CD4-positive, alpha-beta memory T cell (primary cell): ENCODE measurements at regions not wholly inside any gene's neighbourhood (a gene's known extent, or its start where the extent isn't known, plus 50 kb on each side); places are given as distances from the start of the nearest gene placed in this dataset.
"Not testable (repeated sequence)": the region's sequence is repeated elsewhere in the genome, so short reads cannot be mapped to it uniquely, and the experiment has no call there.

Experiments
- CTCF ChIA-PET: fragments of 350-600 bp; sonication (Branson Sonifier 250); formaldehyde crosslinking; loops from one replicate; lab custom pipeline; 2021; ENCODE audit warnings: inconsistent platforms; ENCODE audit not compliant: partially characterized antibody; lab: Charles Lee
- POLR2A ChIA-PET: fragments of 350-600 bp; sonication (Branson Sonifier 250); formaldehyde crosslinking; loops from one replicate; lab custom pipeline; 2021; ENCODE audit not compliant: partially characterized antibody; lab: Charles Lee
- DNase-seq, 5 donors: peaks; one replicate each; pipeline versions ENCODE4 v3.0.0 to v3.0.0-alpha.2; 2020 to 2022; ENCODE audit warnings: mixed read lengths in 1 of 5
- H3K27ac ChIP-seq: one replicate; pipeline ENCODE4 v1.7.0; 2013; ENCODE audit warnings: low read depth, low read length
- H3K27me3 ChIP-seq: 2 replicates; pipeline ENCODE4 v1.7.0; 2013; ENCODE audit warnings: mild to moderate bottlenecking, low read length, moderate library complexity; ENCODE audit not compliant: insufficient read depth
- H3K36me3 ChIP-seq: 2 replicates; pipeline ENCODE4 v1.7.0; 2013; ENCODE audit warnings: mild to moderate bottlenecking, low read length, moderate library complexity; ENCODE audit not compliant: insufficient read depth
- H3K4me1 ChIP-seq: 2 replicates; pipeline ENCODE4 v1.7.0; 2013; ENCODE audit warnings: mild to moderate bottlenecking, low read length, moderate library complexity; ENCODE audit not compliant: insufficient read depth
- H3K4me3 ChIP-seq, 2 donors: one replicate each; pipeline ENCODE4 v1.7.0; 2013; ENCODE audit warnings: low read length in 2 of 2, mild to moderate bottlenecking in 1 of 2
- H3K9me3 ChIP-seq, 2 donors: one replicate each; pipeline ENCODE4 v1.7.0; 2013; ENCODE audit warnings: low read length in 2 of 2, control low read depth in 1 of 2; ENCODE audit not compliant: control insufficient read depth in 1 of 2
- H3K27ac Mint-ChIP-seq, 7 donors: one replicate each; pipeline ENCODE4 v1.8.0; 2020 to 2021; ENCODE audit warnings: mixed read lengths in 7 of 7, mild to moderate bottlenecking in 6 of 7, inconsistent platforms in 3 of 7, moderate library complexity in 3 of 7
- H3K27me3 Mint-ChIP-seq, 2 donors: one replicate each; pipeline ENCODE4 v1.8.0; 2020 to 2021; ENCODE audit warnings: mixed read lengths in 2 of 2
- H3K36me3 Mint-ChIP-seq, 2 donors: one replicate each; pipeline ENCODE4 v1.8.0; 2020 to 2021; ENCODE audit warnings: mixed read lengths in 2 of 2, inconsistent platforms in 1 of 2, mild to moderate bottlenecking in 1 of 2
- H3K4me1 Mint-ChIP-seq, 4 donors: one replicate each; pipeline ENCODE4 v1.8.0; 2020 to 2021; ENCODE audit warnings: mixed read lengths in 4 of 4, mild to moderate bottlenecking in 1 of 4
- H3K4me3 Mint-ChIP-seq, 8 donors: one replicate each; pipeline ENCODE4 v1.8.0; 2020 to 2021; ENCODE audit warnings: mixed read lengths in 8 of 8, mild to moderate bottlenecking in 7 of 8, moderate library complexity in 6 of 8, inconsistent platforms in 3 of 8
- H3K9me3 Mint-ChIP-seq, 8 donors: one replicate each; pipeline ENCODE4 v1.8.0; 2020 to 2021; ENCODE audit warnings: mixed read lengths in 8 of 8, mild to moderate bottlenecking in 5 of 8, inconsistent platforms in 3 of 8, moderate library complexity in 1 of 8
- intact Hi-C: fragments of 100-400 bp; cut with micrococcal nuclease; formaldehyde crosslinking; loops from one replicate; pipeline ENCODE4 v1.15.1; 2023

GRCh38 chr15:69708436-69709122 lies 256.0 kb downstream of the RPLP1 start:
- ChIA-PET CTCF (interaction anchor here (1.3 kb wide), 1 partner anchor 16 kb away, joined by 4 read pairs; no protein-coding TSS in a partner anchor), POLR2A (interaction anchor here (0.8 kb wide), 1 partner anchor 15 kb away, joined by 4 read pairs; no protein-coding TSS in a partner anchor)
- H3K9me3 ChIP-seq, H3K27me3 Mint-ChIP-seq, H3K27me3 ChIP-seq, DNase-seq, H3K4me3 ChIP-seq, H3K4me3 Mint-ChIP-seq, H3K36me3 ChIP-seq, H3K27ac ChIP-seq, intact Hi-C loops, H3K36me3 Mint-ChIP-seq: not testable (repeated sequence)
- peaks cover 13 to 30% (median 19%) of the 10 kb centered on the region in 4 donors for H3K4me1 Mint-ChIP-seq
- H3K27ac Mint-ChIP-seq: peak overlapping the region in 1 of 7 donors; percentile 24
- H3K9me3 Mint-ChIP-seq: peaks cover 0 to 27% (median 17%) of the 10 kb centered on the region in 8 donors
- peaks cover 23% of the 10 kb centered on the region for H3K4me1 ChIP-seq

GRCh38 chr15:69712991-69713390 lies 260.4 kb downstream of the RPLP1 start:
- H3K27ac ChIP-seq: no peak overlapping the region
- H3K36me3 Mint-ChIP-seq: peaks cover 3 to 5% of the 10 kb centered on the region in 2 donors
- H3K27ac Mint-ChIP-seq: peak overlapping the region; percentile 81 to 95 (median 90)
- ChIA-PET POLR2A (interaction anchor here (0.7 to 6.5 kb wide), 12 partner anchors 8 to 780 kb away, joined by 3 to 89 read pairs (median 8); partner anchors contain the start of genes RPLP1 and TLE3), CTCF (interaction anchor here (1.2 to 1.6 kb wide), 3 partner anchors 10 to 32 kb away, joined by 3 to 6 read pairs (median 3); no protein-coding TSS in a partner anchor)
- no peaks in the 10 kb centered on the region for H3K27me3 Mint-ChIP-seq
- DNase-seq: no peak
- H3K4me3 Mint-ChIP-seq: peak overlapping the region in 1 of 8 donors; percentile 61
- no peaks in the 10 kb centered on the region for H3K9me3 ChIP-seq
- H3K27me3 ChIP-seq: no peaks in the 10 kb centered on the region
- H3K36me3 ChIP-seq: no peaks in the 10 kb centered on the region
- intact Hi-C loops: loop anchor here (5.0 kb wide), 2 partner anchors 46 to 136 kb away; no protein-coding TSS in a partner anchor
- H3K4me3 ChIP-seq: no peak overlapping the region
- H3K9me3 Mint-ChIP-seq: peaks cover 0 to 22% (median 16%) of the 10 kb centered on the region in 8 donors
- H3K4me1 ChIP-seq: peaks cover 63% of the 10 kb centered on the region
- peaks cover 45 to 68% (median 56%) of the 10 kb centered on the region in 4 donors for H3K4me1 Mint-ChIP-seq

GRCh38 chr15:69713726-69714559 lies 261.3 kb downstream of the RPLP1 start:
- H3K4me1 ChIP-seq: peaks cover 73% of the 10 kb centered on the region
- H3K27ac Mint-ChIP-seq: peak overlapping the region; percentile 81 to 95 (median 90)
- H3K9me3 Mint-ChIP-seq: peaks cover 0 to 13% (median 6%) of the 10 kb centered on the region in 8 donors
- peak overlapping the region; percentile 54 to 88 (median 73) for H3K4me3 Mint-ChIP-seq
- no peak overlapping the region for H3K4me3 ChIP-seq
- H3K36me3 Mint-ChIP-seq: peaks cover 0 to 3% of the 10 kb centered on the region in 2 donors
- DNase-seq: peak; percentile 80 to 92 (median 85)
- no peaks in the 10 kb centered on the region for H3K9me3 ChIP-seq
- no peaks in the 10 kb centered on the region for H3K27me3 Mint-ChIP-seq
- peaks cover 47 to 76% (median 64%) of the 10 kb centered on the region in 4 donors for H3K4me1 Mint-ChIP-seq
- intact Hi-C loops: loop anchor here (1.0 to 5.0 kb wide), 5 partner anchors 45 to 385 kb away; no protein-coding TSS in a partner anchor
- H3K27ac ChIP-seq: peak overlapping the region; percentile 11
- no peaks in the 10 kb centered on the region for H3K27me3 ChIP-seq
- POLR2A ChIA-PET: interaction anchor here (0.8 to 6.5 kb wide), 18 partner anchors 9 to 779 kb away, joined by 3 to 89 read pairs (median 7); partner anchors contain the start of genes RPLP1 and TLE3
- CTCF ChIA-PET: interaction anchor here (0.6 to 1.7 kb wide), 15 partner anchors 9 to 778 kb away, joined by 3 to 13 read pairs (median 4); partner anchors contain the start of gene TLE3
- H3K36me3 ChIP-seq: no peaks in the 10 kb centered on the region

GRCh38 chr15:69715210-69715609 lies 262.6 kb downstream of the RPLP1 start:
- intact Hi-C loops: loop anchor here (2.0 kb wide), 1 partner anchor 384 kb away; no protein-coding TSS in a partner anchor
- Histone ChIP-seq H3K4me3 (no peak overlapping the region), H3K9me3 (no peaks in the 10 kb centered on the region), H3K27ac (no peak overlapping the region), H3K36me3 (no peaks in the 10 kb centered on the region), H3K27me3 (no peaks in the 10 kb centered on the region), H3K4me1 (peaks cover 86% of the 10 kb centered on the region)
- H3K4me3 Mint-ChIP-seq: peak overlapping the region in 3 of 8 donors; percentile 33 to 88 (median 61)
- peak overlapping the region; percentile 50 to 95 (median 86) for H3K27ac Mint-ChIP-seq
- no peak for DNase-seq
- no peaks in the 10 kb centered on the region for H3K27me3 Mint-ChIP-seq
- H3K9me3 Mint-ChIP-seq: peaks cover 0 to 4% (median 0%) of the 10 kb centered on the region in 8 donors
- H3K36me3 Mint-ChIP-seq: no peaks in the 10 kb centered on the region
- ChIA-PET CTCF (interaction anchor here (1.7 kb wide), 2 partner anchors 11 to 13 kb away, joined by 4 to 13 read pairs; no protein-coding TSS in a partner anchor), POLR2A (interaction anchor here (2.1 to 6.5 kb wide), 5 partner anchors 10 to 383 kb away, joined by 9 to 89 read pairs (median 18); partner anchors contain the start of gene TLE3)
- peaks cover 60 to 89% (median 76%) of the 10 kb centered on the region in 4 donors for H3K4me1 Mint-ChIP-seq

- Mint-ChIP-seq H3K4me3 (peak overlapping the region in 1 of 8 donors; percentile 85), H3K4me1 (peaks cover 68 to 93% (median 86%) of the 10 kb centered on the region in 4 donors), H3K27ac (peak overlapping the region; percentile 76 to 97 (median 93)), H3K36me3 (no peaks in the 10 kb centered on the region), H3K9me3 (no peaks in the 10 kb centered on the region), H3K27me3 (no peaks in the 10 kb centered on the region)
- no peaks in the 10 kb centered on the region for H3K9me3 ChIP-seq
- no peak overlapping the region for H3K27ac ChIP-seq
- CTCF ChIA-PET: no interaction called here
- POLR2A ChIA-PET: interaction anchor here (1.0 to 10.8 kb wide), 4 partner anchors 39 to 541 kb away, joined by 3 to 144 read pairs (median 60); partner anchors contain the start of gene TLE3
- no peaks in the 10 kb centered on the region for H3K36me3 ChIP-seq
- no peaks in the 10 kb centered on the region for H3K27me3 ChIP-seq
- H3K4me1 ChIP-seq: peaks cover 96% of the 10 kb centered on the region
- intact Hi-C loops: no loop called here
- DNase-seq: no peak
- H3K4me3 ChIP-seq: no peak overlapping the region
These were observed 265.8 kb downstream of the RPLP1 start for GRCh38 chr15:69718436-69718835.

- peak overlapping the region; percentile 93 to 97 (median 95) for H3K27ac Mint-ChIP-seq
- peak in 2 of 5 donors; percentile 26 to 56 for DNase-seq
- H3K4me1 Mint-ChIP-seq: peaks cover 65 to 92% (median 85%) of the 10 kb centered on the region in 4 donors
- H3K4me3 Mint-ChIP-seq: peak overlapping the region in 4 of 8 donors; percentile 51 to 85 (median 65)
- CTCF ChIA-PET: interaction anchor here (1.7 to 2.0 kb wide), 2 partner anchors 9 to 379 kb away, joined by 8 to 10 read pairs; partner anchors contain the start of gene TLE3
- Histone ChIP-seq H3K27me3 (no peaks in the 10 kb centered on the region), H3K27ac (peak overlapping the region; percentile 39), H3K4me3 (no peak overlapping the region), H3K36me3 (no peaks in the 10 kb centered on the region), H3K9me3 (no peaks in the 10 kb centered on the region), H3K4me1 (peaks cover 96% of the 10 kb centered on the region)
- no peaks in the 10 kb centered on the region for H3K27me3 Mint-ChIP-seq
- no peaks in the 10 kb centered on the region for H3K36me3 Mint-ChIP-seq
- H3K9me3 Mint-ChIP-seq: no peaks in the 10 kb centered on the region
- POLR2A ChIA-PET: interaction anchor here (0.9 to 10.8 kb wide), 7 partner anchors 10 to 540 kb away, joined by 3 to 144 read pairs (median 4); partner anchors contain the start of gene TLE3
- intact Hi-C loops: no loop called here
These were observed 266.3 kb downstream of the RPLP1 start for GRCh38 chr15:69718916-69719315.
